IMR-90 (cell line): ENCODE measurements at regions not wholly inside any gene's neighbourhood (a gene's known extent, or its start where the extent isn't known, plus 50 kb on each side); places are given as distances from the start of the nearest gene placed in this dataset.

Experiments
- ATAC-seq: fragments of 200-7000 bp; cut with Tn5 transposase; 2 replicates; pipeline ENCODE4 v1.9.1; 2020; ENCODE audit warnings: low read depth, mild to moderate bottlenecking, moderate library complexity
- BruUV-seq: library from RNA; stranded (reverse); fragments of 400-500 nt; replicated peaks from 2 replicates; lab custom pipeline; 2021; lab: Mats Ljungman, UMichigan
- CTCF ChIA-PET: fragments of 300-600 bp; formaldehyde crosslinking; extraction: SDS; loops from one replicate; lab custom pipeline; 2021; ENCODE audit warnings: antibody characterized with exemption; lab: Yijun Ruan, JAX
- POLR2A ChIA-PET: fragments of 300-600 bp; sonication (Branson Sonifier 250); formaldehyde crosslinking; loops from one replicate; lab custom pipeline; 2022; ENCODE audit warnings: antibody characterized with exemption; ENCODE audit not compliant: unreplicated experiment; lab: Charles Lee
- DNase-seq: peaks from one replicate; pipeline ENCODE4 v3.0.0; 2013
- H2AFZ ChIP-seq: replicated peaks from 2 replicates; pipeline ENCODE3; 2013; ENCODE audit warnings: low read length, mild to moderate bottlenecking; ENCODE audit not compliant: poor library complexity
- H2AK5ac ChIP-seq: 2 replicates; pipeline ENCODE4 v1.6.1; 2013; ENCODE audit warnings: low read depth, low read length, inconsistent platforms
- H2AK9ac ChIP-seq: replicated peaks from 2 replicates; pipeline ENCODE3; 2013; ENCODE audit warnings: mild to moderate bottlenecking, low read depth, low read length, moderate library complexity; ENCODE audit not compliant: poor library complexity
- H2BK120ac ChIP-seq: 2 replicates; pipeline ENCODE4 v1.6.1; 2013; ENCODE audit warnings: low read depth, low read length, inconsistent platforms
- H2BK15ac ChIP-seq: 3 replicates; pipeline ENCODE4 v1.6.1; 2013; ENCODE audit warnings: low read depth, low read length, inconsistent platforms
- H2BK20ac ChIP-seq: 2 replicates; pipeline ENCODE4 v1.6.1; 2013; ENCODE audit warnings: low read depth, mild to moderate bottlenecking, inconsistent platforms, low read length, moderate library complexity
- H2BK5ac ChIP-seq: 2 replicates; pipeline ENCODE4 v1.6.1; 2013; ENCODE audit warnings: mild to moderate bottlenecking, low read depth, low read length, inconsistent platforms; ENCODE audit not compliant: poor library complexity, severe bottlenecking
- H3K14ac ChIP-seq: replicated peaks from 2 replicates; pipeline ENCODE4 v1.6.1; 2013; ENCODE audit warnings: low read depth, low read length, inconsistent platforms
- H3K18ac ChIP-seq: 2 replicates; pipeline ENCODE4 v1.6.1; 2013; ENCODE audit warnings: low read depth, low read length, control low read depth
- H3K23ac ChIP-seq: 2 replicates; pipeline ENCODE4 v1.6.1; 2013; ENCODE audit warnings: low read depth, low read length, inconsistent platforms
- H3K27ac ChIP-seq: 2 replicates; pipeline ENCODE4 v1.5.1; 2013; ENCODE audit warnings: mild to moderate bottlenecking, control low read depth, low read length; ENCODE audit not compliant: insufficient read depth
- H3K27me3 ChIP-seq: 2 replicates; pipeline ENCODE4 v1.6.1; 2013; ENCODE audit warnings: low read length; ENCODE audit not compliant: control insufficient read depth, insufficient read depth
- H3K36me3 ChIP-seq: 2 replicates; pipeline ENCODE4 v1.6.1; 2013; ENCODE audit warnings: low read length, mixed read lengths; ENCODE audit not compliant: control insufficient read depth, insufficient read depth
- H3K4ac ChIP-seq: 2 replicates; pipeline ENCODE4 v1.6.1; 2013; ENCODE audit warnings: low read depth, low read length, inconsistent platforms
- H3K4me1 ChIP-seq: 2 replicates; pipeline ENCODE4 v1.6.1; 2013; ENCODE audit warnings: low read length, mixed read lengths; ENCODE audit not compliant: control insufficient read depth, insufficient read depth
- H3K4me2 ChIP-seq: 2 replicates; pipeline ENCODE4 v1.6.1; 2013; ENCODE audit warnings: low read depth, mild to moderate bottlenecking, control low read depth, low read length, moderate library complexity
- H3K4me3 ChIP-seq: 2 replicates; pipeline ENCODE4 v1.5.1; 2013; ENCODE audit warnings: low read depth, mild to moderate bottlenecking, control low read depth, low read length, moderate library complexity; ENCODE audit not compliant: insufficient read depth
- H3K56ac ChIP-seq: 2 replicates; pipeline ENCODE4 v1.6.1; 2013; ENCODE audit warnings: low read length, inconsistent platforms; ENCODE audit not compliant: insufficient read depth; ENCODE audit errors: extremely low read depth
- H3K79me1 ChIP-seq, 2 experiments: 2 replicates each; pipeline ENCODE4 v1.6.1; 2013; ENCODE audit warnings: low read length in 2 of 2, inconsistent platforms in 1 of 2, low read depth in 1 of 2
- H3K9ac ChIP-seq: 2 replicates; pipeline ENCODE4 v1.6.1; 2013; ENCODE audit warnings: low read depth, low read length, control low read depth
- H3K9me1 ChIP-seq: 2 replicates; pipeline ENCODE4 v1.6.1; 2013; ENCODE audit warnings: low read length, inconsistent platforms; ENCODE audit not compliant: insufficient read depth
- H3K9me3 ChIP-seq: 2 replicates; pipeline ENCODE4 v1.6.1; 2013; ENCODE audit warnings: low read length; ENCODE audit not compliant: control insufficient read depth, insufficient read depth
- H4K20me1 ChIP-seq: 2 replicates; pipeline ENCODE4 v1.6.1; 2013; ENCODE audit warnings: low read length, inconsistent platforms; ENCODE audit not compliant: insufficient read depth
- H4K5ac ChIP-seq: 2 replicates; pipeline ENCODE4 v1.6.1; 2013; ENCODE audit warnings: mild to moderate bottlenecking, low read depth, low read length, control low read depth
- H4K8ac ChIP-seq, 2 experiments: 2 replicates each; pipeline ENCODE4 v1.6.1; 2013; ENCODE audit warnings: low read depth in 2 of 2, low read length in 2 of 2, control low read depth in 1 of 2, inconsistent platforms in 1 of 2
- H4K91ac ChIP-seq: 2 replicates; pipeline ENCODE4 v1.6.1; 2013; ENCODE audit warnings: low read depth, low read length, inconsistent platforms; ENCODE audit not compliant: insufficient read depth
- BHLHE40 ChIP-seq: fragments of 150-350 bp; IDR thresholded peaks from 2 replicates; pipeline ENCODE4 v1.6.1; 2016; ENCODE audit warnings: mild to moderate bottlenecking, low read depth, low read length
- CEBPB ChIP-seq: IDR thresholded peaks from 2 replicates; pipeline ENCODE4 v1.6.1; 2012; ENCODE audit warnings: low read depth, low read length, improper control_type of control experiment
- CHD1 ChIP-seq: IDR thresholded peaks from 2 replicates; pipeline ENCODE4 v1.6.1; 2012; ENCODE audit warnings: low read depth, low read length, improper control_type of control experiment
- CTCF ChIP-seq: conservative IDR thresholded peaks from 2 replicates; pipeline ENCODE4 v1.5.1; 2012; ENCODE audit warnings: mild to moderate bottlenecking, low read depth, low read length, improper control_type of control experiment
- ELK1 ChIP-seq: fragments of 150-350 bp; IDR thresholded peaks from 2 replicates; pipeline ENCODE4 v1.6.1; 2016; ENCODE audit warnings: low read depth, mild to moderate bottlenecking, low read length, moderate library complexity, borderline replicate concordance
- FOS ChIP-seq: fragments of 150-350 bp; IDR thresholded peaks from 2 replicates; pipeline ENCODE4 v1.6.1; 2016; ENCODE audit warnings: low read depth, low read length
- MAFK ChIP-seq: IDR thresholded peaks from 2 replicates; pipeline ENCODE4 v1.6.1; 2012; ENCODE audit warnings: low read depth, low read length, improper control_type of control experiment
- MAZ ChIP-seq: IDR thresholded peaks from 2 replicates; pipeline ENCODE4 v1.6.1; 2012; ENCODE audit warnings: low read depth, mild to moderate bottlenecking, low read length, improper control_type of control experiment, moderate library complexity, borderline replicate concordance
- MXI1 ChIP-seq: IDR thresholded peaks from 2 replicates; pipeline ENCODE4 v1.6.1; 2012; ENCODE audit warnings: low read depth, mild to moderate bottlenecking, low read length, moderate library complexity, borderline replicate concordance
- NFE2L2 ChIP-seq: fragments of 150-350 bp; IDR thresholded peaks from 2 replicates; pipeline ENCODE4 v1.6.1; 2016; ENCODE audit warnings: low read depth, mild to moderate bottlenecking, low read length
- POLR2A ChIP-seq: IDR thresholded peaks from 2 replicates; pipeline ENCODE4 v1.6.1; 2012; ENCODE audit warnings: mild to moderate bottlenecking, low read depth, low read length
- RAD21 ChIP-seq: IDR thresholded peaks from 2 replicates; pipeline ENCODE4 v1.6.1; 2012; ENCODE audit warnings: low read length, improper control_type of control experiment
- RCOR1 ChIP-seq: IDR thresholded peaks from 2 replicates; pipeline ENCODE4 v1.6.1; 2012; ENCODE audit warnings: mild to moderate bottlenecking, low read length, improper control_type of control experiment; ENCODE audit not compliant: insufficient replicate concordance
- RFX5 ChIP-seq: IDR thresholded peaks from 2 replicates; pipeline ENCODE4 v1.8.0; 2012; ENCODE audit warnings: low read depth, mild to moderate bottlenecking, low read length, moderate library complexity
- SMC3 ChIP-seq: fragments of 150-350 bp; IDR thresholded peaks from 2 replicates; pipeline ENCODE4 v1.6.1; 2016; ENCODE audit warnings: low read depth, mild to moderate bottlenecking, antibody characterized with exemption, low read length, moderate library complexity
- USF2 ChIP-seq: fragments of 150-350 bp; IDR thresholded peaks from 2 replicates; pipeline ENCODE4 v1.6.1; 2017; ENCODE audit warnings: mild to moderate bottlenecking, antibody characterized with exemption, low read length, low read depth
- whole genome bisulfite sequencing, 2 experiments: methylation state at CpG; one replicate each; pipeline versions ENCODE4 v1.1.5 to v1.1.7; 2013; ENCODE audit warnings: missing lambda C conversion rate in 2 of 2; ENCODE audit not compliant: insufficient read length in 1 of 2; ENCODE audit errors: extremely low coverage in 2 of 2; 5-methylcytosine and 5-hydroxymethylcytosine counted together
- dilution Hi-C: fragments of 300-500 bp; cut with HindIII; formaldehyde crosslinking; loops from one replicate; pipeline ENCODE4 v1.14.3; 2018; ENCODE audit warnings: low sequenced_read_pairs; ENCODE audit not compliant: unreplicated experiment
- in situ Hi-C: fragments of 300-500 bp; cut with MboI; formaldehyde crosslinking; loops from 3 replicates; pipeline ENCODE4 v1.14.3; 2019; ENCODE audit warnings: low sequenced_read_pairs, inconsistent platforms, mixed read lengths
- intact Hi-C: fragments of 100-400 bp; cut with micrococcal nuclease; formaldehyde crosslinking; loops from 2 replicates; pipeline ENCODE4 v1.10.0; 2022

GRCh38 chr10:65046831-65047230, 1525.6 kb downstream of the REEP3 start:
- Histone ChIP-seq H3K4me2 (no peak overlapping the region), H2BK120ac (no peak overlapping the region), H2AK5ac (no peak overlapping the region), H3K4ac (no peak overlapping the region), H3K9ac (no peak overlapping the region), H3K56ac (no peak overlapping the region), H3K9me1 (no peaks in the 10 kb centered on the region), H2AFZ (no peak overlapping the region), H2BK5ac (no peak overlapping the region), H3K36me3 (no peaks in the 10 kb centered on the region), H2AK9ac (no peak overlapping the region), H4K8ac (no peak overlapping the region), H3K27ac (no peak overlapping the region), H4K5ac (no peak overlapping the region), H4K91ac (no peak overlapping the region), H3K27me3 (no peaks in the 10 kb centered on the region), H2BK20ac (no peak overlapping the region), H3K18ac (no peak overlapping the region), H2BK15ac (no peak overlapping the region), H3K4me1 (no peaks in the 10 kb centered on the region), H3K14ac (no peak overlapping the region), H4K20me1 (no peaks in the 10 kb centered on the region), H3K4me3 (no peak overlapping the region), H3K9me3 (no peaks in the 10 kb centered on the region; the same call in 1 of the 2 replicates), H3K23ac (no peak overlapping the region), H3K79me1 (no peaks in the 10 kb centered on the region)
- intact Hi-C loops (no loop called here), dilution Hi-C loops (no loop called here), in situ Hi-C loops (no loop called here)
- DNase-seq = no peak
- no peak for TF ChIP-seq CHD1
- no peak for TF ChIP-seq MAZ
- TF ChIP-seq BHLHE40 = no peak
- no peak for TF ChIP-seq FOS
- TF ChIP-seq RAD21 = no peak
- TF ChIP-seq RCOR1 = no peak
- no peak for TF ChIP-seq ELK1
- no peak for TF ChIP-seq SMC3
- TF ChIP-seq CEBPB = no peak
- no peak for TF ChIP-seq RFX5
- TF ChIP-seq MXI1 = no peak
- TF ChIP-seq USF2 = no peak
- no peak for TF ChIP-seq POLR2A
- TF ChIP-seq CTCF = no peak
- no peak for TF ChIP-seq NFE2L2
- TF ChIP-seq MAFK = no peak
- ChIA-PET CTCF (no interaction called here), POLR2A (no interaction called here)
- no peak for ATAC-seq
- no CpG with 5 or more reads among the region's 1 CpG for WGBS, 2 experiments
- BruUV-seq = no TSS peak
